ENCODE measurements at regions not wholly inside any gene's neighbourhood (a gene's known extent, or its start where the extent isn't known, plus 50 kb on each side); places are given as distances from the start of the nearest gene placed in this dataset.

- no peaks in the 10 kb centered on the region for H3K4me1 ChIP-seq
- TF ChIP-seq EP300 (IDR thresholded peaks at IDR 0.05) (no peak), CTCF (IDR thresholded peaks at IDR 0.05) (no peak), POLR2A (IDR thresholded peaks at IDR 0.05) (no peak)
- H3K9me3 ChIP-seq, result no peaks in the 10 kb centered on the region
These were observed 1354.8 kb downstream of the LRFN5 start for GRCh38 chr14:42961509-42961908.

GRCh38 chr14:42950363-42950762 lies 1343.7 kb downstream of the LRFN5 start:
- peaks cover 0 to 6% (median 0%) of the 10 kb centered on the region in 4 donors for H3K9me3 ChIP-seq
- WGBS, 2 donors, result 86 to 88% methylated on average over 6 of the region's 6 CpGs
- TF ChIP-seq CTCF (IDR thresholded peaks at IDR 0.05) (no peak), EP300 (IDR thresholded peaks at IDR 0.05) (no peak), POLR2A (IDR thresholded peaks at IDR 0.05) (no peak)
- no peak for DNase-seq (ENCODE audit: low spot score in 2 of 2)
- no peaks in the 10 kb centered on the region for H3K27me3 ChIP-seq
- no peak overlapping the region for H3K27ac ChIP-seq
- no peaks in the 10 kb centered on the region for H3K4me1 ChIP-seq
- no peak overlapping the region for H3K4me3 ChIP-seq
- no peaks in the 10 kb centered on the region for H3K36me3 ChIP-seq

More at GRCh38 chr14:42961509-42961908, 1354.8 kb downstream of the LRFN5 start:
- Histone ChIP-seq H3K36me3 (no peaks in the 10 kb centered on the region), H3K27ac (no peak overlapping the region), H3K4me3 (no peak overlapping the region), H3K27me3 (no peaks in the 10 kb centered on the region)
- no peak for DNase-seq (ENCODE audit: low spot score in 2 of 2)
- WGBS, 2 donors, result 63 to 76% methylated on average over 3 of the region's 3 CpGs

GRCh38 chr14:42947991-42948390 lies 1341.3 kb downstream of the LRFN5 start:
- no peaks in the 10 kb centered on the region for H3K27me3 ChIP-seq
- H3K9me3 ChIP-seq, result peaks cover 0 to 6% (median 0%) of the 10 kb centered on the region in 4 donors
- H3K27ac ChIP-seq, result no peak overlapping the region
- no peak overlapping the region for H3K4me3 ChIP-seq
- H3K36me3 ChIP-seq, result no peaks in the 10 kb centered on the region
- no peak for TF ChIP-seq POLR2A (IDR thresholded peaks at IDR 0.05)
- no peak for TF ChIP-seq EP300 (IDR thresholded peaks at IDR 0.05)
- TF ChIP-seq CTCF (IDR thresholded peaks at IDR 0.05), result no peak
- H3K4me1 ChIP-seq, result no peaks in the 10 kb centered on the region
- DNase-seq (ENCODE audit: low spot score in 2 of 2), result no peak

- no peaks in the 10 kb centered on the region for H3K9me3 ChIP-seq
These were observed 1337.6 kb downstream of the LRFN5 start for GRCh38 chr14:42944284-42944683.

GRCh38 chr14:42931308-42931707 lies 1324.6 kb downstream of the LRFN5 start:
- Histone ChIP-seq H3K36me3 (no peaks in the 10 kb centered on the region), H3K27me3 (no peaks in the 10 kb centered on the region), H3K27ac (no peak overlapping the region), H3K4me1 (no peaks in the 10 kb centered on the region), H3K9me3 (peaks cover 0 to 4% (median 0%) of the 10 kb centered on the region in 4 donors), H3K4me3 (no peak overlapping the region)
- 88 to 91% methylated on average over 2 of the region's 2 CpGs for WGBS, 2 donors
- no peak for DNase-seq (ENCODE audit: low spot score in 2 of 2)
- TF ChIP-seq EP300 (IDR thresholded peaks at IDR 0.05) (no peak), POLR2A (IDR thresholded peaks at IDR 0.05) (no peak), CTCF (IDR thresholded peaks at IDR 0.05) (no peak)

More at GRCh38 chr14:42944284-42944683, 1337.6 kb downstream of the LRFN5 start:
- H3K4me3 ChIP-seq, result no peak overlapping the region
- no peaks in the 10 kb centered on the region for H3K27me3 ChIP-seq
- DNase-seq (ENCODE audit: low spot score in 2 of 2), result no peak
- TF ChIP-seq CTCF (IDR thresholded peaks at IDR 0.05) (no peak), EP300 (IDR thresholded peaks at IDR 0.05) (no peak), POLR2A (IDR thresholded peaks at IDR 0.05) (no peak)
- WGBS, 2 donors, result 54 to 65% methylated on average over 2 of the region's 2 CpGs
- H3K27ac ChIP-seq, result no peak overlapping the region
- H3K36me3 ChIP-seq, result no peaks in the 10 kb centered on the region
- no peaks in the 10 kb centered on the region for H3K4me1 ChIP-seq
